ENCODE measurements at regions not wholly inside any gene's neighbourhood (a gene's known extent, or its start where the extent isn't known, plus 50 kb on each side); places are given as distances from the start of the nearest gene placed in this dataset.
"Not testable (repeated sequence)": the region's sequence is repeated elsewhere in the genome, so short reads cannot be mapped to it uniquely, and the experiment has no call there.

GRCh38 chr3:71928212-71928611 is 143.3 kb upstream of the PROK2 start:
- H3K4me1 Mint-ChIP-seq (ENCODE audit: low read depth, unreplicated experiment): peaks cover 6% of the 10 kb centered on the region
- DNase-seq: no peak
- no peak for TF ChIP-seq CTCF (IDR thresholded peaks at IDR 0.05; ENCODE audit: partially characterized antibody, unreplicated experiment)
- H3K9me3 Mint-ChIP-seq (ENCODE audit: unreplicated experiment): peaks cover 5% of the 10 kb centered on the region
- no peak overlapping the region for H3K4me3 Mint-ChIP-seq (ENCODE audit: unreplicated experiment)
- H3K27me3 Mint-ChIP-seq (ENCODE audit: unreplicated experiment): peaks cover 4% of the 10 kb centered on the region
- peaks cover 4% of the 10 kb centered on the region for H3K36me3 Mint-ChIP-seq (ENCODE audit: unreplicated experiment)
- no peak overlapping the region for H3K27ac Mint-ChIP-seq (ENCODE audit: unreplicated experiment)

GRCh38 chr3:71927505-71928066 is 142.6 kb upstream of the PROK2 start:
- Mint-ChIP-seq H3K4me3 (ENCODE audit: unreplicated experiment) (no peak overlapping the region), H3K9me3 (ENCODE audit: unreplicated experiment) (peaks cover 5% of the 10 kb centered on the region), H3K27ac (ENCODE audit: unreplicated experiment) (no peak overlapping the region), H3K36me3 (ENCODE audit: unreplicated experiment) (peaks cover 4% of the 10 kb centered on the region), H3K4me1 (ENCODE audit: low read depth, unreplicated experiment) (peaks cover 6% of the 10 kb centered on the region), H3K27me3 (ENCODE audit: unreplicated experiment) (peaks cover 4% of the 10 kb centered on the region)
- no peak for TF ChIP-seq CTCF (IDR thresholded peaks at IDR 0.05; ENCODE audit: partially characterized antibody, unreplicated experiment)
- no peak for DNase-seq

GRCh38 chr3:71926616-71927015 is 141.7 kb upstream of the PROK2 start:
- Mint-ChIP-seq H3K27ac (ENCODE audit: unreplicated experiment) (no peak overlapping the region), H3K9me3 (ENCODE audit: unreplicated experiment) (peaks cover 5% of the 10 kb centered on the region)
- DNase-seq: no peak

GRCh38 chr3:71926262-71926600 is 141.3 kb upstream of the PROK2 start:
- Mint-ChIP-seq H3K4me1 (ENCODE audit: low read depth, unreplicated experiment) (peaks cover 6% of the 10 kb centered on the region), H3K36me3 (ENCODE audit: unreplicated experiment) (peaks cover 4% of the 10 kb centered on the region), H3K27ac (ENCODE audit: unreplicated experiment) (no peak overlapping the region), H3K27me3 (ENCODE audit: unreplicated experiment) (peaks cover 4% of the 10 kb centered on the region), H3K9me3 (ENCODE audit: unreplicated experiment) (peaks cover 3% of the 10 kb centered on the region), H3K4me3 (ENCODE audit: unreplicated experiment) (no peak overlapping the region)
- no peak for TF ChIP-seq CTCF (IDR thresholded peaks at IDR 0.05; ENCODE audit: partially characterized antibody, unreplicated experiment)
- no peak for DNase-seq

More at GRCh38 chr3:71926616-71927015, 141.7 kb upstream of the PROK2 start:
- H3K36me3 Mint-ChIP-seq (ENCODE audit: unreplicated experiment): peaks cover 4% of the 10 kb centered on the region
- TF ChIP-seq CTCF (IDR thresholded peaks at IDR 0.05; ENCODE audit: partially characterized antibody, unreplicated experiment): no peak
- no peak overlapping the region for H3K4me3 Mint-ChIP-seq (ENCODE audit: unreplicated experiment)
- peaks cover 4% of the 10 kb centered on the region for H3K27me3 Mint-ChIP-seq (ENCODE audit: unreplicated experiment)
- peaks cover 6% of the 10 kb centered on the region for H3K4me1 Mint-ChIP-seq (ENCODE audit: low read depth, unreplicated experiment)

- not testable (repeated sequence) for DNase-seq; H3K27me3 Mint-ChIP-seq (ENCODE audit: unreplicated experiment); H3K27ac Mint-ChIP-seq (ENCODE audit: unreplicated experiment); H3K9me3 Mint-ChIP-seq (ENCODE audit: unreplicated experiment); H3K4me3 Mint-ChIP-seq (ENCODE audit: unreplicated experiment); H3K4me1 Mint-ChIP-seq (ENCODE audit: low read depth, unreplicated experiment); H3K36me3 Mint-ChIP-seq (ENCODE audit: unreplicated experiment)
Observed at GRCh38 chr3:71925511-71926261, 140.7 kb upstream of the PROK2 start.

All from glutamatergic neuron (in vitro differentiated cells).